OCI-LY1 (cell line): ENCODE measurements at regions not wholly inside any gene's neighbourhood (a gene's known extent, or its start where the extent isn't known, plus 50 kb on each side); places are given as distances from the start of the nearest gene placed in this dataset.

ENCODE experiments used
- H2AFZ ChIP-seq: fragments of 200-600 bp; sonication (generic), shearing (Covaris generic); 2 replicates; pipeline ENCODE4 v1.6.0; 2014; ENCODE audit warnings: antibody characterized with exemption, mild to moderate bottlenecking, low read length
- H3F3A ChIP-seq: fragments of 200-600 bp; sonication (generic), shearing (Covaris generic); 2 replicates; pipeline ENCODE4 v1.6.0; 2014; ENCODE audit warnings: mild to moderate bottlenecking, antibody characterized with exemption, low read length, moderate library complexity; ENCODE audit not compliant: insufficient read depth
- H3K27ac ChIP-seq: fragments of 200-600 bp; sonication (generic); 2 replicates; pipeline ENCODE4 v1.5.1; 2014; ENCODE audit warnings: low read length, mixed run types, mild to moderate bottlenecking, low read depth; ENCODE audit not compliant: poor library complexity, severe bottlenecking
- H3K27me3 ChIP-seq: fragments of 200-600 bp; sonication (generic); 2 replicates; pipeline ENCODE4 v1.6.0; 2014; ENCODE audit warnings: antibody characterized with exemption, mild to moderate bottlenecking, low read length, moderate library complexity; ENCODE audit not compliant: insufficient read depth
- H3K36me3 ChIP-seq: fragments of 200-600 bp; sonication (generic); 2 replicates; pipeline ENCODE4 v1.6.1; 2014; ENCODE audit warnings: mild to moderate bottlenecking, antibody characterized with exemption, low read length, moderate library complexity, mixed read lengths; ENCODE audit not compliant: insufficient read depth
- H3K4me1 ChIP-seq: fragments of 200-600 bp; sonication (generic); 2 replicates; pipeline ENCODE4 v1.5.1; 2014; ENCODE audit warnings: mild to moderate bottlenecking, low read length, moderate library complexity; ENCODE audit not compliant: insufficient read depth, severe bottlenecking
- H3K4me2 ChIP-seq: fragments of 200-600 bp; sonication (generic), shearing (Covaris generic); 2 replicates; pipeline ENCODE4 v1.6.1; 2014; ENCODE audit warnings: low read length
- H3K4me3 ChIP-seq: fragments of 200-600 bp; sonication (generic); 2 replicates; pipeline ENCODE4 v1.5.1; 2014; ENCODE audit warnings: low read length, low read depth, mild to moderate bottlenecking, mixed read lengths; ENCODE audit not compliant: poor library complexity, severe bottlenecking
- H3K79me2 ChIP-seq: fragments of 200-600 bp; shearing (Covaris generic); 2 replicates; pipeline ENCODE4 v1.6.1; 2016; ENCODE audit warnings: mixed run types, low read length, mixed read lengths; ENCODE audit not compliant: insufficient read depth
- H3K9ac ChIP-seq: fragments of 200-600 bp; sonication (generic), shearing (Covaris generic); 2 replicates; pipeline ENCODE4 v1.6.1; 2014; ENCODE audit warnings: mild to moderate bottlenecking, low read length, mixed read lengths
- H3K9me2 ChIP-seq: fragments of 200-600 bp; sonication (generic), shearing (Covaris generic); 2 replicates; pipeline ENCODE4 v1.6.1; 2014; ENCODE audit warnings: low read depth, mild to moderate bottlenecking, low read length, mixed read lengths
- H3K9me3 ChIP-seq: fragments of 200-600 bp; shearing (Covaris generic); 2 replicates; pipeline ENCODE4 v1.6.1; 2014; ENCODE audit warnings: low read length, mixed read lengths
- H4K20me1 ChIP-seq: fragments of 200-600 bp; sonication (generic), shearing (Covaris generic); 2 replicates; pipeline ENCODE4 v1.6.0; 2016; ENCODE audit warnings: mild to moderate bottlenecking, low read length; ENCODE audit not compliant: insufficient read depth
- EZH2 ChIP-seq: fragments of 200-600 bp; sonication (generic), shearing (Covaris generic); IDR thresholded peaks from 2 replicates; pipeline ENCODE4 v1.8.0; 2017; ENCODE audit warnings: borderline replicate concordance, mixed run types, mild to moderate bottlenecking, antibody characterized with exemption, low read length, moderate library complexity, mixed read lengths
- TF ChIP-seq, protein P1 (sequence below): fragments of 200-600 bp; sonication (generic), shearing (Covaris generic); IDR thresholded peaks from 2 replicates; pipeline ENCODE4 v1.5.1; 2017; ENCODE audit warnings: mild to moderate bottlenecking, antibody characterized with exemption, low read length, moderate library complexity, mixed read lengths

DNA sequence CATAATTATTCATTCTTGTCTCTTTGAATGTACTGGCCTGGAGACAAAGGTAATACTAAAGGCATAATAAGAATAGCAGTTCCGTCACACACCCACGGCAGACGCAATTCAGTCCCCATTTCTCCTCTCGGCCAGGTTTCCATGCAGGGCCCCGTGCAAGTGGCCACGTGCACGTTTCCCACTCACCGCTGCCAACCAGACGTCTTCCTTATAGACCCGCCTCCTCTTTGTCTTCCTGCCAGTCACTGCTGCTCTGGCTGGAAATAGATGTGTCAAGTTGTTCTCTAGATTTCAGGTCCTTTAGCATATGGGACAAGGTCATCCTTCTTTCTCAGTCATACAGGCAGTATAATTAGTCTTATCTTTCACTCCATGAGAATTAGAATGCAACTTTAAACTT lies 204.3 kb downstream of the SUCLA2 start:
- Histone ChIP-seq H3K9me2 (no peaks in the 10 kb centered on the region), H3K79me2 (no peaks in the 10 kb centered on the region), H3F3A (no peaks in the 10 kb centered on the region), H3K4me3 (no peak overlapping the region), H3K4me2 (no peak overlapping the region), H3K36me3 (no peaks in the 10 kb centered on the region), H3K27ac (no peak overlapping the region), H3K9me3 (no peaks in the 10 kb centered on the region), H4K20me1 (no peaks in the 10 kb centered on the region), H3K4me1 (no peaks in the 10 kb centered on the region), H2AFZ (no peak overlapping the region), H3K9ac (no peak overlapping the region), H3K27me3 (no peaks in the 10 kb centered on the region)
- TF ChIP-seq, protein P1, sequence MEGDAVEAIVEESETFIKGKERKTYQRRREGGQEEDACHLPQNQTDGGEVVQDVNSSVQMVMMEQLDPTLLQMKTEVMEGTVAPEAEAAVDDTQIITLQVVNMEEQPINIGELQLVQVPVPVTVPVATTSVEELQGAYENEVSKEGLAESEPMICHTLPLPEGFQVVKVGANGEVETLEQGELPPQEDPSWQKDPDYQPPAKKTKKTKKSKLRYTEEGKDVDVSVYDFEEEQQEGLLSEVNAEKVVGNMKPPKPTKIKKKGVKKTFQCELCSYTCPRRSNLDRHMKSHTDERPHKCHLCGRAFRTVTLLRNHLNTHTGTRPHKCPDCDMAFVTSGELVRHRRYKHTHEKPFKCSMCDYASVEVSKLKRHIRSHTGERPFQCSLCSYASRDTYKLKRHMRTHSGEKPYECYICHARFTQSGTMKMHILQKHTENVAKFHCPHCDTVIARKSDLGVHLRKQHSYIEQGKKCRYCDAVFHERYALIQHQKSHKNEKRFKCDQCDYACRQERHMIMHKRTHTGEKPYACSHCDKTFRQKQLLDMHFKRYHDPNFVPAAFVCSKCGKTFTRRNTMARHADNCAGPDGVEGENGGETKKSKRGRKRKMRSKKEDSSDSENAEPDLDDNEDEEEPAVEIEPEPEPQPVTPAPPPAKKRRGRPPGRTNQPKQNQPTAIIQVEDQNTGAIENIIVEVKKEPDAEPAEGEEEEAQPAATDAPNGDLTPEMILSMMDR, result no peak
- TF ChIP-seq EZH2, result no peak

DNA sequence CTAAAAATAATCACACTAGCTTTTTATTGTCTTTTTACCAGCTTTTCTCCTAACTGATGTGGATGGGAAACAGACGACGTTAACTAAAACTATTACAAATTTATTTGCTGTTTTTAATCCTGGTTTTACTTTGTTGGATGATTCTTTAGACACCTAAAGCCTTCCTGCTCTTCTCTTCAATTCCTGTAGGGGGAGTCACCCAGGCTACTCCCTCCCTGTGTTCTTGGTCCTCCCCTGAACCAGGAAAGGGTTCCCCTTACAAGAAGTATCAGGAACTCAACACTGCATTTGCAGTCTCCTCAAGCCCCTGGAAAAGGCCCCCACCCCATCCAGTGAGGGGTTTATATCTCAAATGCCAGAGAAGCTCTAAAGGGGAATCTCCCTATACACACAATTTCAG lies 206.1 kb downstream of the SUCLA2 start:
- Histone ChIP-seq H2AFZ (no peak overlapping the region), H3K9me3 (no peaks in the 10 kb centered on the region), H3K9me2 (no peaks in the 10 kb centered on the region), H3K36me3 (no peaks in the 10 kb centered on the region), H3K27me3 (no peaks in the 10 kb centered on the region), H3K4me3 (no peak overlapping the region), H3K4me1 (no peaks in the 10 kb centered on the region), H4K20me1 (no peaks in the 10 kb centered on the region), H3K9ac (no peak overlapping the region), H3K27ac (no peak overlapping the region), H3K79me2 (no peaks in the 10 kb centered on the region), H3K4me2 (no peak overlapping the region), H3F3A (no peaks in the 10 kb centered on the region)
- TF ChIP-seq EZH2, result no peak
- TF ChIP-seq, protein P1, result peak; percentile 57; the same call in 1 of the 2 replicates

DNA sequence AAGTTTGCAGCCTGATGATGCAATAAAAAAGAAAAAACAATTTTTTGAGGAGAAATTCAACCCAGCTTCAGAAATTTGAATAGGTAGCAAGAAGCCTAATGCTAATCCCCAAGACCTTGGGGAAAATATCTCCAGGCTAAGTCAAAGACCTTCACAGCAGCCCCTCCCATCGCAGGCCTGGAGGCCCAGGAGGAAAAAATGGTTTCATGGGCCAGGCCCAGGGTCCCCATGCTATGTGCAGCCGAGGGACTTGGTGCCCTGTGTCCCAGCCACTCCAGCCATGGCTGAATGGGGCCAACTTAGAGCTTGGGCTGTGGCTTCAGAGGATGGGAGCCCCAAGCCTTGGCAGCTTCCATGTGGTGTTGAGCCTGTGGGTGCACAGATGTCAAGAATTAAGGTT lies 210.3 kb downstream of the SUCLA2 start:
- no peaks in the 10 kb centered on the region for H3K4me1 ChIP-seq
- no peak overlapping the region for H3K4me2 ChIP-seq
- no peak for TF ChIP-seq EZH2
- H4K20me1 ChIP-seq, result no peaks in the 10 kb centered on the region
- no peaks in the 10 kb centered on the region for H3K79me2 ChIP-seq
- no peak overlapping the region for H3K9ac ChIP-seq
- no peaks in the 10 kb centered on the region for H3K9me2 ChIP-seq
- H2AFZ ChIP-seq, result no peak overlapping the region
- H3K4me3 ChIP-seq, result no peak overlapping the region
- no peaks in the 10 kb centered on the region for H3K36me3 ChIP-seq
- no peaks in the 10 kb centered on the region for H3K9me3 ChIP-seq
- H3K27ac ChIP-seq, result no peak overlapping the region
- no peaks in the 10 kb centered on the region for H3F3A ChIP-seq
- no peaks in the 10 kb centered on the region for H3K27me3 ChIP-seq

DNA sequence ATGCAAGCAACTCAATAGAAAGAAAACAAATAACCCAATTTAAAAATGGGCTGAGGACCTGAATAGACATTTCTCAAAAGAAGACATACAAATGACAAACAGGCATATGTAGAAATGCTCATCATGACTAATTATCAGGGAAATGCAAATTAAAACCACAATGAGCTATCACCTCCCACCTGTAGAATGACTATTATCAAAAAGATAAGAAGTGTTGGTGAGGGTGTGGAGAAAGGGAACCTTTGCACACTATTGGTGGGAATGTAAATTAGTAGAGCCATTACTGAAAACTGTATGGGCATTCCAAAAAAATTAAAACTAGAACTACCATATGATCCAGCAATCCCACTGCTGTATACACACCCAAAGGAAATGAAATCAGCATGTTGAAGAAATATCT lies 212.2 kb downstream of the SUCLA2 start:
- H3K9me3 ChIP-seq, result no peaks in the 10 kb centered on the region
- no peaks in the 10 kb centered on the region for H3K4me1 ChIP-seq
- H3K27ac ChIP-seq, result no peak overlapping the region
- no peaks in the 10 kb centered on the region for H3K9me2 ChIP-seq
- no peak overlapping the region for H2AFZ ChIP-seq
- H3F3A ChIP-seq, result no peaks in the 10 kb centered on the region
- no peaks in the 10 kb centered on the region for H3K27me3 ChIP-seq
- no peak overlapping the region for H3K4me3 ChIP-seq
- H3K9ac ChIP-seq, result no peak overlapping the region
- no peaks in the 10 kb centered on the region for H4K20me1 ChIP-seq
- no peak overlapping the region for H3K4me2 ChIP-seq
- no peaks in the 10 kb centered on the region for H3K79me2 ChIP-seq
- TF ChIP-seq, protein P1, result no peak
- TF ChIP-seq EZH2, result no peak
- H3K36me3 ChIP-seq, result no peaks in the 10 kb centered on the region
